ENCODE measurements at regions not wholly inside any gene's neighbourhood (a gene's known extent, or its start where the extent isn't known, plus 50 kb on each side); places are given as distances from the start of the nearest gene placed in this dataset.

DNA sequence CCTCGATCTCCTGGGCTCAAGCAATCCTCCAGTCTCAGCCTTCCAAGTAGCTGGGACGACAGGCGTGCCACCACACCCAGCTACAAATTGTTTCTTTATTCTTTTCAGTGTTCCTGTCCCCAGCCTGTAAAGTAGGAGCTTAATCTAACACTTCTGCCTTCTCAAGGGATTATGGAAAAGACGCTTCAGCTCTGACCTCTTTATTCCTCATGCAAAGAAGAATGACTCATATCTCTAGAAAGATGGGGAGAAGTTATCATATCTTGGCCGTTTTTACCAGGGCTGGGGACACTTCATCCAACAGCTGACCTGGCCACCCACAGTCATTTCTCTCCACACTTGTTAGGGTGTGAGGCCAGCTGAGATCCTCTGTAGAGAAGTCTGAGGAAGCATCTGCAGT lies 172.6 kb downstream of the HAPSTR1 start:
- Histone ChIP-seq H3K79me2 (ENCODE audit: insufficient read depth) (no peaks in the 10 kb centered on the region), H3K36me3 (ENCODE audit: low read depth) (no peaks in the 10 kb centered on the region), H3K27ac (no peak overlapping the region), H3K4me1 (ENCODE audit: insufficient read depth) (no peaks in the 10 kb centered on the region), H3F3A (ENCODE audit: insufficient read depth) (no peaks in the 10 kb centered on the region), H3K9me3 (ENCODE audit: low read depth) (no peaks in the 10 kb centered on the region), H4K20me1 (ENCODE audit: insufficient read depth) (no peaks in the 10 kb centered on the region), H3K27me3 (replicated peaks; ENCODE audit: insufficient read depth) (no peaks in the 10 kb centered on the region), H3K4me2 (ENCODE audit: unreplicated experiment) (no peak overlapping the region), H3K9ac (no peak overlapping the region), H3K9me2 (ENCODE audit: insufficient read depth) (no peaks in the 10 kb centered on the region), H3K4me3 (no peak overlapping the region), H2AFZ (no peak overlapping the region)
- in situ Hi-C loops (cut with MboI), result no loop called here
- TF ChIP-seq EZH2phosphoT487 (IDR thresholded peaks at IDR 0.05; ENCODE audit: insufficient read depth, low read depth) (no peak), EZH2 (IDR thresholded peaks at IDR 0.05; ENCODE audit: insufficient read depth, poor library complexity, severe bottlenecking) (no peak)
- DNase-seq, result no peak
- WGBS, 2 experiments (ENCODE audit: low coverage in 1 of 2, low lambda C conversion rate in 2 of 2, missing lambda C conversion rate in 2 of 2), result 13 to 15% methylated on average over 5 of the region's 5 CpGs

DNA sequence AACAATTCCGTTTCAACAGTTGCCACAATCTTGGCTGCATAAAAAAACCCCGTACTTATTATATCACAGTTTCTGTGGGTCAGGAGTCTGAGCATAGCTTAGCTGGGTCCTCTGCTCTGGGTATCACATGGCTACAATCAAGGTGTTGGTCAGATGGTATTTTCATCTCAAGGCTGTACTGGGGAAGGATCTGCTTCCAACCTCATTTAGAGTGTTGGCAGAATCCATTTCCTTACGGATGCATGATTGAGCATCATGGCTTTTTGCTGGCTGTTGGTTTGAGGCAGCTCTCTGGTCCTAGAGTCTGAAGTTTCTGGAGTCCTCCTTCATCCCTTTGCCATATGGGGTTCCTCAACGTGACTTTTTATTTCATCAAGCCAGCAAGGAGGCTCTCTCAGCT lies 177.0 kb downstream of the HAPSTR1 start:
- Histone ChIP-seq H3F3A (ENCODE audit: insufficient read depth) (no peaks in the 10 kb centered on the region), H3K9me3 (ENCODE audit: low read depth) (no peaks in the 10 kb centered on the region), H3K9ac (no peak overlapping the region), H3K9me2 (ENCODE audit: insufficient read depth) (no peaks in the 10 kb centered on the region), H3K36me3 (ENCODE audit: low read depth) (no peaks in the 10 kb centered on the region), H3K4me3 (no peak overlapping the region), H2AFZ (no peak overlapping the region), H4K20me1 (ENCODE audit: insufficient read depth) (no peaks in the 10 kb centered on the region), H3K79me2 (ENCODE audit: insufficient read depth) (no peaks in the 10 kb centered on the region), H3K27ac (no peak overlapping the region), H3K4me1 (ENCODE audit: insufficient read depth) (no peaks in the 10 kb centered on the region), H3K27me3 (replicated peaks; ENCODE audit: insufficient read depth) (no peaks in the 10 kb centered on the region), H3K4me2 (ENCODE audit: unreplicated experiment) (no peak overlapping the region)
- DNase-seq, result no peak
- in situ Hi-C loops (cut with MboI), result no loop called here
- no peak for TF ChIP-seq EZH2 (IDR thresholded peaks at IDR 0.05; ENCODE audit: insufficient read depth, poor library complexity, severe bottlenecking)
- 13 to 24% methylated on average over 4 of the region's 4 CpGs for WGBS, 2 experiments (ENCODE audit: low coverage in 1 of 2, low lambda C conversion rate in 2 of 2, missing lambda C conversion rate in 2 of 2)

DNA sequence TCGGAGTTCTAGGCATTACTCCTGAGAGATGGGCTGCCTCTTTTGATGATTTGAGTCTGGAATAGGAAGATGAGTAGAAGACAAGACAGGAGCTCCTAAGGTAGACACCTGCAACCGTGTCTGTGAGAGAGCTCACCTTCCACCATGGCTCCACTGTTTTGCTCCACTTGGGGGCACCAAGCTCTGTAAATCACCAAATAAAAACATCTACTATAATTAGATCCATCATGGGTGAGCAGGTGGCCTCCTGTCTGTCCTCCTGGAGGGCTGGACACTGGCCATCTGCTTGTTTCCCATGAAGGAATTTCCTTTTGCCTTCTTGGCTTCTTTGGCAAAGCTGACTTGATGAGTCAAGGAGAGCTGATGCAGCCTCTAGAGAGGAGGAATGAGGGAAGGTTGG lies 179.0 kb downstream of the HAPSTR1 start:
- no peak for DNase-seq
- no peak overlapping the region for H2AFZ ChIP-seq
- no peak overlapping the region for H3K27ac ChIP-seq
- H3K9ac ChIP-seq, result no peak overlapping the region
- no peaks in the 10 kb centered on the region for H3K27me3 ChIP-seq (replicated peaks; ENCODE audit: insufficient read depth)
- no peak overlapping the region for H3K4me2 ChIP-seq (ENCODE audit: unreplicated experiment)
- TF ChIP-seq EZH2 (IDR thresholded peaks at IDR 0.05; ENCODE audit: insufficient read depth, poor library complexity, severe bottlenecking) (no peak), EZH2phosphoT487 (IDR thresholded peaks at IDR 0.05; ENCODE audit: insufficient read depth, low read depth) (no peak)
- in situ Hi-C loops (cut with MboI), result no loop called here
- 7 to 24% methylated on average over 2 of the region's 2 CpGs for WGBS, 2 experiments (ENCODE audit: low coverage in 1 of 2, low lambda C conversion rate in 2 of 2, missing lambda C conversion rate in 2 of 2)
- no peaks in the 10 kb centered on the region for H3K9me3 ChIP-seq (ENCODE audit: low read depth)
- H3K36me3 ChIP-seq (ENCODE audit: low read depth), result no peaks in the 10 kb centered on the region
- no peaks in the 10 kb centered on the region for H4K20me1 ChIP-seq (ENCODE audit: insufficient read depth)
- H3K4me3 ChIP-seq, result no peak overlapping the region
- H3K9me2 ChIP-seq (ENCODE audit: insufficient read depth), result no peaks in the 10 kb centered on the region
- H3K4me1 ChIP-seq (ENCODE audit: insufficient read depth), result no peaks in the 10 kb centered on the region
- no peaks in the 10 kb centered on the region for H3F3A ChIP-seq (ENCODE audit: insufficient read depth)
- H3K79me2 ChIP-seq (ENCODE audit: insufficient read depth), result no peaks in the 10 kb centered on the region

- no peak for DNase-seq
- 50 to 52% methylated on average over 1 of the region's 1 CpG for WGBS, 2 experiments (ENCODE audit: low coverage in 1 of 2, low lambda C conversion rate in 2 of 2, missing lambda C conversion rate in 2 of 2)
Measured at GRCh38 chr16:9270941-9271340, 179.5 kb downstream of the HAPSTR1 start.

DNA sequence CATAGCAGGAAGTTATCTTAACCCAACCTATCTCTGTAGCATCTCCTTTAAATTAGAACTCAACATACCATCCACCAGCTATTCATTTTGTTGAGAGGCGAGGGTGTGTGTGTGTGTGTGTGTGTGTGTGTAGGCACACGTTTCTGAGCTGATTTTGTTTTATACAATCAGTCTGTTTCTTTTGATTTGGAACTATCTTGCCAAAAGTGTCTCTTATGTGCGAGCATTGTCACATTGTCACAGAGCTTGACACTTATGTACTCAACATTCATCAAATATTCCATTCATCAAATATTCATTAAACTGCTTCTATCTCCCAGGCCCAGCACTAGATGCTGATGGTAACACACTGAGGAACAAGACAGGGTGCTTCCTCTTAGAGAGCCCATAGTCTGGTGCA lies 180.4 kb downstream of the HAPSTR1 start:
- H3F3A ChIP-seq (ENCODE audit: insufficient read depth), result no peaks in the 10 kb centered on the region
- H3K36me3 ChIP-seq (ENCODE audit: low read depth), result no peaks in the 10 kb centered on the region
- no peaks in the 10 kb centered on the region for H3K79me2 ChIP-seq (ENCODE audit: insufficient read depth)
- H3K4me2 ChIP-seq (ENCODE audit: unreplicated experiment), result no peak overlapping the region
- no peak overlapping the region for H3K27ac ChIP-seq
- no peaks in the 10 kb centered on the region for H3K9me3 ChIP-seq (ENCODE audit: low read depth)
- no peaks in the 10 kb centered on the region for H3K27me3 ChIP-seq (replicated peaks; ENCODE audit: insufficient read depth)
- in situ Hi-C loops (cut with MboI), result no loop called here
- WGBS, 2 experiments (ENCODE audit: low coverage in 1 of 2, low lambda C conversion rate in 2 of 2, missing lambda C conversion rate in 2 of 2), result 6 to 9% methylated on average over 3 of the region's 3 CpGs
- H4K20me1 ChIP-seq (ENCODE audit: insufficient read depth), result no peaks in the 10 kb centered on the region
- no peak overlapping the region for H2AFZ ChIP-seq
- no peaks in the 10 kb centered on the region for H3K4me1 ChIP-seq (ENCODE audit: insufficient read depth)
- no peaks in the 10 kb centered on the region for H3K9me2 ChIP-seq (ENCODE audit: insufficient read depth)
- H3K9ac ChIP-seq, result no peak overlapping the region
- no peak overlapping the region for H3K4me3 ChIP-seq
- DNase-seq, result no peak
- TF ChIP-seq EZH2phosphoT487 (IDR thresholded peaks at IDR 0.05; ENCODE audit: insufficient read depth, low read depth) (no peak), EZH2 (IDR thresholded peaks at IDR 0.05; ENCODE audit: insufficient read depth, poor library complexity, severe bottlenecking) (no peak)

More at GRCh38 chr16:9270941-9271340, 179.5 kb downstream of the HAPSTR1 start:
- no peaks in the 10 kb centered on the region for H3F3A ChIP-seq (ENCODE audit: insufficient read depth)
- H3K4me1 ChIP-seq (ENCODE audit: insufficient read depth), result no peaks in the 10 kb centered on the region
- H3K9me2 ChIP-seq (ENCODE audit: insufficient read depth), result no peaks in the 10 kb centered on the region
- H3K4me2 ChIP-seq (ENCODE audit: unreplicated experiment), result no peak overlapping the region
- H3K4me3 ChIP-seq, result no peak overlapping the region
- no peak overlapping the region for H2AFZ ChIP-seq
- no peaks in the 10 kb centered on the region for H3K9me3 ChIP-seq (ENCODE audit: low read depth)
- H4K20me1 ChIP-seq (ENCODE audit: insufficient read depth), result no peaks in the 10 kb centered on the region
- in situ Hi-C loops (cut with MboI), result no loop called here
- H3K27ac ChIP-seq, result no peak overlapping the region
- H3K9ac ChIP-seq, result no peak overlapping the region
- H3K79me2 ChIP-seq (ENCODE audit: insufficient read depth), result no peaks in the 10 kb centered on the region
- H3K27me3 ChIP-seq (replicated peaks; ENCODE audit: insufficient read depth), result no peaks in the 10 kb centered on the region
- TF ChIP-seq EZH2phosphoT487 (IDR thresholded peaks at IDR 0.05; ENCODE audit: insufficient read depth, low read depth), result no peak
- no peak for TF ChIP-seq EZH2 (IDR thresholded peaks at IDR 0.05; ENCODE audit: insufficient read depth, poor library complexity, severe bottlenecking)
- no peaks in the 10 kb centered on the region for H3K36me3 ChIP-seq (ENCODE audit: low read depth)
